K562 (cell line): ENCODE measurements at regions not wholly inside any gene's neighbourhood (a gene's known extent, or its start where the extent isn't known, plus 50 kb on each side); places are given as distances from the start of the nearest gene placed in this dataset.
"Not testable (repeated sequence)": the region's sequence is repeated elsewhere in the genome, so short reads cannot be mapped to it uniquely, and the experiment has no call there.

ENCODE experiments used
- ATAC-seq: fragments of 200-7000 bp; cut with Tn5 transposase; 3 replicates; pipeline ENCODE4 v1.9.1; 2020; ENCODE audit warnings: moderate library complexity
- BruUV-seq: library from RNA; stranded (reverse); fragments of 400-500 nt; replicated peaks from 2 replicates; lab custom pipeline; 2021; lab: Mats Ljungman, UMichigan
- CTCF ChIA-PET: fragments of 300-600 bp; formaldehyde crosslinking; extraction: SDS; loops from one replicate; lab custom pipeline; 2021; ENCODE audit warnings: low intra/inter-chr PET ratio; lab: Yijun Ruan, JAX
- POLR2A ChIA-PET: fragments of 300-600, 350-650 bp; sonication (Branson Sonifier 250); formaldehyde crosslinking; extraction: SDS; loops from one replicate; lab custom pipeline; 2021; ENCODE audit warnings: antibody characterized with exemption, inconsistent platforms; lab: Yijun Ruan, JAX
- DNase-seq, 4 experiments: peaks; one replicate each; pipeline versions ENCODE4 v3.0.0 to v3.0.0-alpha.2; 2011 to 2018; ENCODE audit warnings: low spot score in 3 of 4, mixed read lengths in 3 of 4; ENCODE audit errors: extremely low read depth in 1 of 4
- FAIRE-seq: peaks from 2 replicates; lab custom pipeline; 2011; peaks lifted over from hg19 to GRCh38; lab: Jason Lieb, UNC
- H2AFZ ChIP-seq: 2 replicates; pipeline ENCODE4 v1.6.0; 2011; ENCODE audit warnings: low read depth, low read length, control low read depth, inconsistent platforms
- H3K27ac ChIP-seq: fragments of 200-600 bp; 3 replicates; pipeline ENCODE4 v1.8.0; 2011; ENCODE audit warnings: low read depth, mild to moderate bottlenecking, control low read depth, inconsistent platforms, low read length, moderate library complexity, mixed read lengths; ENCODE audit errors: extremely low read depth
- H3K27me3 ChIP-seq, 2 experiments: fragments of 300-600 bp in 1 of 2; 2 replicates in 1 of 2; 3 replicates in 1 of 2; pipeline versions ENCODE4 v1.6.0 to v1.8.0; 2011; ENCODE audit warnings: inconsistent platforms in 2 of 2, low read length in 2 of 2, mild to moderate bottlenecking in 1 of 2, mixed read lengths in 1 of 2, moderate library complexity in 1 of 2; ENCODE audit not compliant: control insufficient read depth in 2 of 2, insufficient read depth in 2 of 2
- H3K36me3 ChIP-seq: fragments of 300-600 bp; 3 replicates; pipeline ENCODE4 v1.8.0; 2011; ENCODE audit warnings: mild to moderate bottlenecking, low read length, inconsistent platforms; ENCODE audit not compliant: control insufficient read depth, insufficient read depth
- H3K4me1 ChIP-seq, 2 experiments: fragments of 200-600 bp in 1 of 2; replicated peaks in 1 of 2; 2 replicates in 1 of 2; 3 replicates in 1 of 2; pipeline versions ENCODE4 v1.5.1 to v1.8.0; 2011; ENCODE audit warnings: inconsistent platforms in 2 of 2, low read length in 2 of 2, mild to moderate bottlenecking in 1 of 2, mixed read lengths in 1 of 2, moderate library complexity in 1 of 2; ENCODE audit not compliant: control insufficient read depth in 2 of 2, insufficient read depth in 2 of 2
- H3K4me2 ChIP-seq: 2 replicates; pipeline ENCODE4 v1.6.1; 2011; ENCODE audit warnings: low read length, control low read depth, inconsistent platforms, mixed read lengths; ENCODE audit not compliant: insufficient read depth
- H3K4me3 ChIP-seq: fragments of 200-600 bp; sonication (generic), shearing (Covaris generic); 2 replicates; pipeline ENCODE4 v1.5.1; 2016; ENCODE audit warnings: control low read depth, inconsistent platforms
- H3K79me2 ChIP-seq: fragments of 200-600 bp; 3 replicates; pipeline ENCODE4 v1.8.0; 2011; ENCODE audit warnings: low read length, inconsistent platforms; ENCODE audit not compliant: control insufficient read depth, insufficient read depth
- H3K9ac ChIP-seq, 2 experiments: 2 replicates each; pipeline versions ENCODE4 v1.6.0 to v1.6.1; 2011; ENCODE audit warnings: low read depth in 2 of 2, low read length in 2 of 2, control low read depth in 1 of 2, inconsistent platforms in 1 of 2, mild to moderate bottlenecking in 1 of 2, mixed read lengths in 1 of 2; ENCODE audit not compliant: insufficient read depth in 1 of 2
- H3K9me1 ChIP-seq: one replicate; pipeline ENCODE4 v1.6.0; 2011; ENCODE audit warnings: inconsistent platforms, mild to moderate bottlenecking, low read length, moderate library complexity; ENCODE audit not compliant: control insufficient read depth, insufficient read depth
- H3K9me3 ChIP-seq: replicated peaks from 2 replicates; pipeline ENCODE4 v1.5.1; 2011; ENCODE audit warnings: low read depth, low read length, inconsistent platforms; ENCODE audit not compliant: control insufficient read depth, insufficient read depth
- H4K20me1 ChIP-seq: replicated peaks from 2 replicates; pipeline ENCODE4 v1.6.1; 2011; ENCODE audit warnings: low read length, inconsistent platforms, mixed read lengths; ENCODE audit not compliant: control insufficient read depth, insufficient read depth
- GTF2A2 ChIP-seq: IDR thresholded peaks from 2 replicates; pipeline ENCODE4 v1.6.1; 2016; ENCODE audit warnings: mild to moderate bottlenecking, missing genetic modification characterization, missing compliant biosample characterization
- HNRNPLL ChIP-seq: fragments of 200-400 bp; formaldehyde crosslinking; IDR thresholded peaks from 2 replicates; pipeline ENCODE4 v1.6.1; 2017; ENCODE audit warnings: low read length, low read depth, mild to moderate bottlenecking; ENCODE audit not compliant: poor library complexity, severe bottlenecking
- JUNB ChIP-seq: fragments of 450-650 bp; formaldehyde crosslinking; conservative IDR thresholded peaks from 2 replicates; pipeline ENCODE4 v1.4.0; 2020; ENCODE audit warnings: mild to moderate bottlenecking
- MXI1 ChIP-seq: IDR thresholded peaks from 2 replicates; pipeline ENCODE4 v1.6.1; 2011; ENCODE audit warnings: low read depth, mild to moderate bottlenecking, improper control_type of control experiment, low read length
- NCOA2 ChIP-seq, 2 experiments: fragments of 450-650 bp; IDR thresholded peaks; 2 replicates each; pipeline ENCODE4 v1.6.1; 2018; ENCODE audit warnings: mild to moderate bottlenecking in 2 of 2, moderate library complexity in 1 of 2; ENCODE audit not compliant: partially characterized antibody in 2 of 2
- SMAD1 ChIP-seq: fragments of 150-350 bp; IDR thresholded peaks from 2 replicates; pipeline ENCODE4 v1.6.1; 2014; ENCODE audit warnings: low read length, low read depth; ENCODE audit not compliant: partially characterized antibody
- SPI1 ChIP-seq: IDR thresholded peaks from 2 replicates; pipeline ENCODE4 v1.6.1; 2011; ENCODE audit warnings: low read depth, low read length, control low read depth, borderline replicate concordance
- SRF ChIP-seq, 2 experiments: fragments of 250-450, 450-650 bp in 1 of 2; sonication (Bioruptor Pico) in 1 of 2; sonication (generic) in 1 of 2; formaldehyde crosslinking; IDR thresholded peaks; 2 replicates each; pipeline versions ENCODE4 v1.5.0 to v1.5.1; 2020 to 2022; ENCODE audit warnings: mild to moderate bottlenecking in 1 of 2, missing genetic modification reagents in 1 of 2
- ZBTB8A ChIP-seq: fragments of 450-650 bp; IDR thresholded peaks from 2 replicates; pipeline ENCODE4 v1.6.1; 2018; ENCODE audit warnings: mild to moderate bottlenecking, moderate library complexity; ENCODE audit not compliant: partially characterized antibody
- ZNF232 ChIP-seq: sonication (generic); formaldehyde crosslinking; IDR thresholded peaks from 2 replicates; pipeline ENCODE4 v1.8.0; 2022; ENCODE audit warnings: mild to moderate bottlenecking, missing genetic modification reagents
- ZNF263 ChIP-seq: sonication (generic); formaldehyde crosslinking; IDR thresholded peaks from 2 replicates; pipeline ENCODE4 v1.8.0; 2022; ENCODE audit warnings: mild to moderate bottlenecking, missing genetic modification reagents, borderline replicate concordance
- ZNF699 ChIP-seq: fragments of 250-450 bp; sonication (Bioruptor Pico); IDR thresholded peaks from 2 replicates; pipeline ENCODE4 v1.8.0; 2021; ENCODE audit warnings: mild to moderate bottlenecking, moderate library complexity; ENCODE audit not compliant: insufficient replicate concordance
- WGBS: fragments of 100-300 bp; shearing (Covaris generic); methylation state at CpG from one replicate; pipeline ENCODE4 v1.1.6; 2016; ENCODE audit warnings: low coverage, mixed read lengths; ENCODE audit not compliant: insufficient coverage; ENCODE audit errors: missing lambda C conversion rate; 5-methylcytosine and 5-hydroxymethylcytosine counted together
- in situ Hi-C: fragments of 300-500 bp; cut with MboI; formaldehyde crosslinking; loops from 4 replicates; pipeline ENCODE4 v1.15.0; 2018; ENCODE audit warnings: inconsistent platforms, mixed read lengths
- intact Hi-C: fragments of 100-400 bp; cut with micrococcal nuclease; formaldehyde crosslinking; loops from 2 replicates; pipeline ENCODE4 v1.14.2; 2022
- TF ChIP-seq, protein P1 (sequence below): fragments of 450-650 bp; formaldehyde crosslinking; IDR thresholded peaks from 2 replicates; pipeline ENCODE4 v1.4.0; 2022; ENCODE audit warnings: mild to moderate bottlenecking, moderate library complexity
- TF ChIP-seq, protein P2 (sequence below): IDR thresholded peaks from 2 replicates; pipeline ENCODE4 v1.6.1; 2016; ENCODE audit warnings: missing genetic modification characterization, missing compliant biosample characterization

DNA sequence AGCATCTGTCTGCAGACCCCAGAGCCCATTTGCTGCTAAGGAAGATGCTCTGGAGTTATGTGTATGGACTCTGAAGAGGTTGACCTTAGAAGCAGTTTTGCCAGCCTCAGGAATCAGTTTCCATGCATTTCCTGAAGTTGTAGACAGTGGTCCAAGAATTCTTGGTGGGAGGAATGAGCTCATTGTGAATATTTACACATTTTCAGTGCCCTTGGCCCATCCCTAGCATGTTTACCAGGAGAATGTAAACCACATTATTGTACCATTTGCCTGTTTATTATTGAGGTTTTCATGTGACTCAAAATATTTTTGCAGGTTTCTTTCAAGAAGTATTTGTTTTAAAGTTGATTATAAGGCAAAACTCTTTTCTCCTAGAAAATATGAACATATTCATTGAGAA, 93.8 kb downstream of the NXNL2 start:
- in situ Hi-C loops (no loop called here), intact Hi-C loops (no loop called here)
- CTCF ChIA-PET = no interaction called here
- Histone ChIP-seq H3K9me3 (no peaks in the 10 kb centered on the region), H2AFZ (no peak overlapping the region), H3K27me3 (no peaks in the 10 kb centered on the region), H3K9me1 (no peaks in the 10 kb centered on the region), H3K9ac (no peak overlapping the region), H3K4me3 (no peak overlapping the region), H3K27ac (no peak overlapping the region), H3K36me3 (no peaks in the 10 kb centered on the region), H3K79me2 (no peaks in the 10 kb centered on the region), H3K4me2 (no peak overlapping the region), H3K4me1 (no peaks in the 10 kb centered on the region), H4K20me1 (no peaks in the 10 kb centered on the region)
- no peak for ATAC-seq
- TF ChIP-seq NCOA2 (IDR thresholded peaks at IDR 0.05; ENCODE audit: partially characterized antibody in 2 of 2) = no peak
- no peak for TF ChIP-seq SRF (CRISPR knock-in tag; IDR thresholded peaks at IDR 0.05)
- TF ChIP-seq ZBTB8A = no peak
- no peak for TF ChIP-seq GTF2A2 (tag)
- TF ChIP-seq SPI1 = no peak
- no peak for TF ChIP-seq ZNF699 (CRISPR knock-in tag)
- TF ChIP-seq ZNF232 (CRISPR knock-in tag) = no peak
- TF ChIP-seq, protein P1, sequence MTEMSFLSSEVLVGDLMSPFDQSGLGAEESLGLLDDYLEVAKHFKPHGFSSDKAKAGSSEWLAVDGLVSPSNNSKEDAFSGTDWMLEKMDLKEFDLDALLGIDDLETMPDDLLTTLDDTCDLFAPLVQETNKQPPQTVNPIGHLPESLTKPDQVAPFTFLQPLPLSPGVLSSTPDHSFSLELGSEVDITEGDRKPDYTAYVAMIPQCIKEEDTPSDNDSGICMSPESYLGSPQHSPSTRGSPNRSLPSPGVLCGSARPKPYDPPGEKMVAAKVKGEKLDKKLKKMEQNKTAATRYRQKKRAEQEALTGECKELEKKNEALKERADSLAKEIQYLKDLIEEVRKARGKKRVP (CRISPR knock-in tag) = no peak
- no peak for TF ChIP-seq MXI1
- TF ChIP-seq SMAD1 = no peak
- TF ChIP-seq, protein P2, sequence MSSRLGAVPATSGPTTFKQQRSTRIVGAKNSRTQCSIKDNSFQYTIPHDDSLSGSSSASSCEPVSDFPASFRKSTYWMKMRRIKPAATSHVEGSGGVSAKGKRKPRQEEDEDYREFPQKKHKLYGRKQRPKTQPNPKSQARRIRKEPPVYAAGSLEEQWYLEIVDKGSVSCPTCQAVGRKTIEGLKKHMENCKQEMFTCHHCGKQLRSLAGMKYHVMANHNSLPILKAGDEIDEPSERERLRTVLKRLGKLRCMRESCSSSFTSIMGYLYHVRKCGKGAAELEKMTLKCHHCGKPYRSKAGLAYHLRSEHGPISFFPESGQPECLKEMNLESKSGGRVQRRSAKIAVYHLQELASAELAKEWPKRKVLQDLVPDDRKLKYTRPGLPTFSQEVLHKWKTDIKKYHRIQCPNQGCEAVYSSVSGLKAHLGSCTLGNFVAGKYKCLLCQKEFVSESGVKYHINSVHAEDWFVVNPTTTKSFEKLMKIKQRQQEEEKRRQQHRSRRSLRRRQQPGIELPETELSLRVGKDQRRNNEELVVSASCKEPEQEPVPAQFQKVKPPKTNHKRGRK = no peak
- no peak for TF ChIP-seq ZNF263 (CRISPR knock-in tag)
- no peak for TF ChIP-seq JUNB (CRISPR knock-in tag)
- TF ChIP-seq HNRNPLL = no peak
- no peak for FAIRE-seq
- no peak for DNase-seq
- BruUV-seq = no TSS peak
- POLR2A ChIA-PET = no interaction called here

DNA sequence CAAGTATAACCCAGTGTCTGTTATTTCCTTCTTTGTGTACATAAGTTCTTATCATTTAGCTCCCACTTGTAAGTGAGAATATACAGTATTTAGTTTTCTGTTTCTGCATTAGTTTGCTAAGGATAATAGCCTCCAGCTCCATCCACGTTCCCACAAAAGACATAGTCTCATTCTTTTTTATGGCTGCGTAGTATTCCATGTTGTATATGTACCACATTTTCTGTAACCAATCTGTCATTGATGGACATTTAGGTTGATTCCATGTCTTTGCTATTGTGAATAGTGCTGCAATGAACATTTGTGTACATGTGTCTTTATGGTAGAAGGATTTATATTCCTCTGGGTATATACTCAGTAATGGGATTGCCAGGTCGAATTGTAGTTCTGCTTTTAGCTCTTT, 95.6 kb downstream of the NXNL2 start:
- ATAC-seq, DNase-seq, H3K27me3 ChIP-seq, H3K9ac ChIP-seq, FAIRE-seq, H3K79me2 ChIP-seq, H3K9me3 ChIP-seq, H4K20me1 ChIP-seq, BruUV-seq, H3K27ac ChIP-seq, H3K4me1 ChIP-seq, CTCF ChIA-PET, in situ Hi-C loops, H3K4me2 ChIP-seq, POLR2A ChIA-PET, intact Hi-C loops, H3K9me1 ChIP-seq, H3K4me3 ChIP-seq, H2AFZ ChIP-seq, H3K36me3 ChIP-seq: not testable (repeated sequence)
- 0% methylated on average over 3 of the region's 3 CpGs for WGBS
